ENCODE measurements at regions not wholly inside any gene's neighbourhood (a gene's known extent, or its start where the extent isn't known, plus 50 kb on each side); places are given as distances from the start of the nearest gene placed in this dataset.
"Not testable (repeated sequence)": the region's sequence is repeated elsewhere in the genome, so short reads cannot be mapped to it uniquely, and the experiment has no call there.

GRCh38 chr10:108608860-108609259, 1314.5 kb downstream of the XPNPEP1 start:
- Histone ChIP-seq H3K9me3 (ENCODE audit: low read length) (no peaks in the 10 kb centered on the region), H3K27me3 (ENCODE audit: control insufficient read depth in 1 of 2, insufficient read depth in 2 of 2, low read length in 2 of 2) (no peaks in the 10 kb centered on the region), H3K4me1 (ENCODE audit: insufficient read depth, low read length) (no peaks in the 10 kb centered on the region), H3K36me3 (ENCODE audit: insufficient read depth, low read length) (no peaks in the 10 kb centered on the region), H3K4me3 (ENCODE audit: low read depth in 1 of 2, low read length in 2 of 2) (no peak overlapping the region), H3K9ac (ENCODE audit: low read length) (no peak overlapping the region), H3K27ac (ENCODE audit: low read depth, low read length) (no peak overlapping the region)

- Histone ChIP-seq H3K4me1 (ENCODE audit: insufficient read depth, low read length) (no peaks in the 10 kb centered on the region), H3K36me3 (ENCODE audit: insufficient read depth, low read length) (no peaks in the 10 kb centered on the region), H3K4me3 (ENCODE audit: low read depth in 1 of 2, low read length in 2 of 2) (no peak overlapping the region), H3K9ac (ENCODE audit: low read length) (no peak overlapping the region), H3K27me3 (ENCODE audit: control insufficient read depth in 1 of 2, insufficient read depth in 2 of 2, low read length in 2 of 2) (no peaks in the 10 kb centered on the region), H3K27ac (ENCODE audit: low read depth, low read length) (no peak overlapping the region), H3K9me3 (ENCODE audit: low read length) (no peaks in the 10 kb centered on the region)
Measured at GRCh38 chr10:108601851-108602250, 1321.5 kb downstream of the XPNPEP1 start.

DNA sequence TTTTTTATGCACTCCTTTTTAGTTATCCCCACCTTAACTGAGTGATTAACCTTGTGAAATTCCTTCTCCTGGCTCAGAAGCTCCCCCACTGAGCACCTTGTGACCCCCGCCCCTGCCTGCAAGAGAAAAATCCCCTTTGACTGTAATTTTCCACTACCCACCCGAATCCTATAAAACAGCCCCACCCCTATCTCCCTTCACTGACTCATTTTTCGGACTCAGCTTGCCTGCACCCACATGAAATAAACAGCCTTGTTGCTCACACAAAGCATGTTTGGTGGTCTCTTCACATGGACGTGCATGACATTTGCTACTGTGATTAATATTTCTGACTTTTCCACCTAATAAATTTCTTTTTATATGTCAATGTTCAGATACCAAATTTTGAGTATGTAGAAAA, 1322.8 kb downstream of the XPNPEP1 start:
- H3K27me3 ChIP-seq (ENCODE audit: control insufficient read depth in 1 of 2, insufficient read depth in 2 of 2, low read length in 2 of 2); H3K36me3 ChIP-seq (ENCODE audit: insufficient read depth, low read length); H3K27ac ChIP-seq (ENCODE audit: low read depth, low read length); H3K4me3 ChIP-seq (ENCODE audit: low read depth in 1 of 2, low read length in 2 of 2); H3K9ac ChIP-seq (ENCODE audit: low read length); H3K9me3 ChIP-seq (ENCODE audit: low read length); H3K4me1 ChIP-seq (ENCODE audit: insufficient read depth, low read length): not testable (repeated sequence)

GRCh38 chr10:108599317-108599716, 1324.0 kb downstream of the XPNPEP1 start:
- H3K27me3 ChIP-seq (ENCODE audit: control insufficient read depth in 1 of 2, insufficient read depth in 2 of 2, low read length in 2 of 2); H3K36me3 ChIP-seq (ENCODE audit: insufficient read depth, low read length); H3K4me3 ChIP-seq (ENCODE audit: low read depth in 1 of 2, low read length in 2 of 2); H3K9me3 ChIP-seq (ENCODE audit: low read length); H3K9ac ChIP-seq (ENCODE audit: low read length); H3K27ac ChIP-seq (ENCODE audit: low read depth, low read length); H3K4me1 ChIP-seq (ENCODE audit: insufficient read depth, low read length): not testable (repeated sequence)

DNA sequence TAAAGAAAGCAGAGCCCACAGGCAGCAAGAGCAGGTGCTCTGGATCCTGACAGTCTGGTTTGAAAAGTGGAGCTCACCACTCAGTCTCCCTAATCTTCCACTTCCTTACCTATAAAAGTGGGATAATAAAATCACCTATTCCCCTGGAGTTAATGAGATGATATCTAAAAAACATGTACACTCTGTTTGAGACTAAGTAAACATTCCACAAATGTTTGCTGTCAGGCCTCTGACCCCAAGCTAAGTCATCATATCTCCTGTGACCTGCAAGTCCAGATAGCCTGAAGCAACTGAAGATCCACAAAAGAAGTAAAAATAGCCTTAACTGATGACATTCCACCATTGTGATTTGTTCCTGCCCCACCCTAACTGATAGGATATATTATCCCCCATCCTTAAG, 1324.5 kb downstream of the XPNPEP1 start:
- no peaks in the 10 kb centered on the region for H3K9me3 ChIP-seq (ENCODE audit: low read length)
- no peak overlapping the region for H3K4me3 ChIP-seq (ENCODE audit: low read depth in 1 of 2, low read length in 2 of 2)
- H3K27ac ChIP-seq (ENCODE audit: low read depth, low read length), result no peak overlapping the region
- no peaks in the 10 kb centered on the region for H3K4me1 ChIP-seq (ENCODE audit: insufficient read depth, low read length)
- H3K27me3 ChIP-seq (ENCODE audit: control insufficient read depth in 1 of 2, insufficient read depth in 2 of 2, low read length in 2 of 2), result no peaks in the 10 kb centered on the region
- no peak overlapping the region for H3K9ac ChIP-seq (ENCODE audit: low read length)
- no peaks in the 10 kb centered on the region for H3K36me3 ChIP-seq (ENCODE audit: insufficient read depth, low read length)

DNA sequence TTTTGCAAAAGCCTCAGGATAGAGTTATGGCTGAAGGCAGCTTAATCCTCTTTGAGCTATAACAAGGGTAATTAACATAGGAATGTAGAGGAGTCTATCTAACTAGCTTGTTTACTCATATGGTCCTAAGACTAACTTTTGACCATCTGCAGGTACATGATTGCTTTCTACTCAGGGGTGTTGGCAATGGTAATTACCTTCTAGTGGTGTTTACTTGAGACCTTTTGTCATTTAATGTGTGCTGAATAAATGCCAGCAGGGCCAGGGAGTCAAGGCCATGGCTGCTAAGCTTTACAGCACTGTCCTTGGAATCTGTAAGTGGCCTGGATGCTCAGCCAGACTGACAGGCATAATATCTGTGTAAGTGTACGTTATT, 1325.0 kb downstream of the XPNPEP1 start:
- H3K27ac ChIP-seq (ENCODE audit: low read depth, low read length), result no peak overlapping the region
- no peaks in the 10 kb centered on the region for H3K9me3 ChIP-seq (ENCODE audit: low read length)
- H3K36me3 ChIP-seq (ENCODE audit: insufficient read depth, low read length), result no peaks in the 10 kb centered on the region
- H3K9ac ChIP-seq (ENCODE audit: low read length), result no peak overlapping the region
- no peak overlapping the region for H3K4me3 ChIP-seq (ENCODE audit: low read depth in 1 of 2, low read length in 2 of 2)
- H3K27me3 ChIP-seq (ENCODE audit: control insufficient read depth in 1 of 2, insufficient read depth in 2 of 2, low read length in 2 of 2), result no peaks in the 10 kb centered on the region
- no peaks in the 10 kb centered on the region for H3K4me1 ChIP-seq (ENCODE audit: insufficient read depth, low read length)

- Histone ChIP-seq H3K4me3 (ENCODE audit: low read depth in 1 of 2, low read length in 2 of 2) (no peak overlapping the region), H3K36me3 (ENCODE audit: insufficient read depth, low read length) (no peaks in the 10 kb centered on the region), H3K4me1 (ENCODE audit: insufficient read depth, low read length) (no peaks in the 10 kb centered on the region), H3K27me3 (ENCODE audit: control insufficient read depth in 1 of 2, insufficient read depth in 2 of 2, low read length in 2 of 2) (no peaks in the 10 kb centered on the region), H3K9ac (ENCODE audit: low read length) (no peak overlapping the region), H3K27ac (ENCODE audit: low read depth, low read length) (no peak overlapping the region), H3K9me3 (ENCODE audit: low read length) (no peaks in the 10 kb centered on the region)
Measured at GRCh38 chr10:108597657-108598319, 1325.5 kb downstream of the XPNPEP1 start.

DNA sequence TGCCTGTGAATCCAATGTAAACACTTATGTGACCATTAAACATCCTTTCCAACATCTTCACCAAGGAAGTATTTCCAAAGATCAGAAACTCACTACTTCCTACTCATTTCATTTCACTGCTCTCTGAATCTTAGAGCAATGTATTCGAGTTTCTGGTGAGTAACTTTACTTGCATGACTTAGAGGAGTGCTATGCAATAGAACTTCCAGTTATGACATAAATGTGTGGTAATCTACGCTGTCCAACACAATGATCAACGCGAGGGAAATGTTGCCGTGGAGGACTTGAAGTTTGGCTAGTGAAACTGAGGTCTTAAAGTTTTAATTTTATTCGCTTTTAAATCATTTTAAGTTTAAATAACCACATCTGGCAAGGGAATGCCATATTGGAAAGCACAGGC, 1326.3 kb downstream of the XPNPEP1 start:
- no peak overlapping the region for H3K27ac ChIP-seq (ENCODE audit: low read depth, low read length)
- no peaks in the 10 kb centered on the region for H3K36me3 ChIP-seq (ENCODE audit: insufficient read depth, low read length)
- H3K9ac ChIP-seq (ENCODE audit: low read length), result no peak overlapping the region
- H3K4me1 ChIP-seq (ENCODE audit: insufficient read depth, low read length), result no peaks in the 10 kb centered on the region
- no peak overlapping the region for H3K4me3 ChIP-seq (ENCODE audit: low read depth in 1 of 2, low read length in 2 of 2)
- no peaks in the 10 kb centered on the region for H3K9me3 ChIP-seq (ENCODE audit: low read length)
- H3K27me3 ChIP-seq (ENCODE audit: control insufficient read depth in 1 of 2, insufficient read depth in 2 of 2, low read length in 2 of 2), result no peaks in the 10 kb centered on the region

DNA sequence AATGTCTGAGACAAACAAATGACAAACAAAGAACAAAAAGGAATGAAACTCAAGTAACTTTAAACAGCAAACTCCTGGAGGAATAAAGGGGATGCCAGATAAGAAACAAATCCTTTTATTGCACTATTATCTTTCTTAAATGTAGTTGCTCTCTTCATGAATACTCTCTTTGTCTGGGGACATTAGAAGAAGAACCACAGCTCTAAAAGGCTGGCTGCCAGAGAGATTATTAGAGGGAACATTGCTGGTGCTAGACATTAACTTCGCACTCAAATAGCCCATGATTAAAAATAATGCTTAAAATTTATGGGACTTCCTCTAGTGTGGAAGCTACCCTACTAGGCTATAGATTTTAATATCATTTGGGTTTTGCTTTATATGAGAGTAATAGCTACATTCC, 1330.4 kb downstream of the XPNPEP1 start:
- H3K36me3 ChIP-seq (ENCODE audit: insufficient read depth, low read length), result no peaks in the 10 kb centered on the region
- H3K4me3 ChIP-seq (ENCODE audit: low read depth in 1 of 2, low read length in 2 of 2), result no peak overlapping the region
- no peaks in the 10 kb centered on the region for H3K27me3 ChIP-seq (ENCODE audit: control insufficient read depth in 1 of 2, insufficient read depth in 2 of 2, low read length in 2 of 2)
- H3K27ac ChIP-seq (ENCODE audit: low read depth, low read length), result no peak overlapping the region
- no peak overlapping the region for H3K9ac ChIP-seq (ENCODE audit: low read length)
- H3K4me1 ChIP-seq (ENCODE audit: insufficient read depth, low read length), result no peaks in the 10 kb centered on the region
- H3K9me3 ChIP-seq (ENCODE audit: low read length), result no peaks in the 10 kb centered on the region

DNA sequence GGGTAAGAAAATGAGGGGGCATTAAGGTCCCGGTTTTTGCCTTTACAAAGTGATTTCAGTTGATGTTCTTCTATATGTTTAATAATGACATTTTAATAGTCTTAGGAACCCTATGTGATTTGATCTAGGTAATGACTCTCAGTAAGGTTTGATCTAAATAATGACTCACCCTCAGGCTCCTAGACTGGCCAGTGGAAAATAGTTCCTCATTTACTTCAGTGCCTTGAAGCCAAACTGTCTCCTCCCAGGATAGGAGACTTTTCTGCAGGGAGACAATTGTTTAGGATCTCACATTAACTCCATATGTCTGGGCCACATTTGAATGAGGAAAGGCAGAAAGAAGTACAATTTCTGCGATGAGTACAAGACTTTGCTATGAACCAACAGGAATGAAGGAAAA, 1331.9 kb downstream of the XPNPEP1 start:
- Histone ChIP-seq H3K27ac (ENCODE audit: low read depth, low read length) (no peak overlapping the region), H3K4me1 (ENCODE audit: insufficient read depth, low read length) (no peaks in the 10 kb centered on the region), H3K9me3 (ENCODE audit: low read length) (no peaks in the 10 kb centered on the region)

DNA sequence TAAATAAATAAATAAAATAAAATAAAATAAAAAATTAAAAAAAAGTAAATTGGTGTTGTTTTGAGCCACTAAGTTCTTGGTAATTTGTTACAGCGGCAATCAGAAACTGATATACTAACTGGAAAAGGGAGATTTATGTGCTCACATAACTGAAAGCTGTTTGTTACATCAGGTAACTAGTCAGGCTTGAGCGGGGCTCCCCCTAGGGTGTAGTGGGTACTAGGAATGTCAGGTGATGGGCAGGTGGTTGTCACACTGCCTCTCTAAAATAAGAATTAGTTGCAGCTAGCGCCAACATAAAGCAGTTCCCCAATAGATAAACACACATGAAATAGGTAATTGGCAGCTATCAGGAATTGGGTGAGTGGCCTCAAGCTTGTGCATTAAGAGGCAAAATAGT, 1336.9 kb downstream of the XPNPEP1 start:
- H3K9ac ChIP-seq (ENCODE audit: low read length), result no peak overlapping the region
- H3K27me3 ChIP-seq (ENCODE audit: control insufficient read depth in 1 of 2, insufficient read depth in 2 of 2, low read length in 2 of 2), result no peaks in the 10 kb centered on the region
- no peaks in the 10 kb centered on the region for H3K36me3 ChIP-seq (ENCODE audit: insufficient read depth, low read length)
- no peaks in the 10 kb centered on the region for H3K4me1 ChIP-seq (ENCODE audit: insufficient read depth, low read length)
- H3K4me3 ChIP-seq (ENCODE audit: low read depth in 1 of 2, low read length in 2 of 2), result no peak overlapping the region
- H3K9me3 ChIP-seq (ENCODE audit: low read length), result no peaks in the 10 kb centered on the region
- no peak overlapping the region for H3K27ac ChIP-seq (ENCODE audit: low read depth, low read length)

More for the DNA sequence above, 1331.9 kb downstream of the XPNPEP1 start:
- no peaks in the 10 kb centered on the region for H3K27me3 ChIP-seq (ENCODE audit: control insufficient read depth in 1 of 2, insufficient read depth in 2 of 2, low read length in 2 of 2)
- no peak overlapping the region for H3K9ac ChIP-seq (ENCODE audit: low read length)
- no peak overlapping the region for H3K4me3 ChIP-seq (ENCODE audit: low read depth in 1 of 2, low read length in 2 of 2)
- H3K36me3 ChIP-seq (ENCODE audit: insufficient read depth, low read length), result no peaks in the 10 kb centered on the region

- Histone ChIP-seq H3K9me3 (ENCODE audit: low read length) (no peaks in the 10 kb centered on the region), H3K4me3 (ENCODE audit: low read depth in 1 of 2, low read length in 2 of 2) (no peak overlapping the region), H3K4me1 (ENCODE audit: insufficient read depth, low read length) (no peaks in the 10 kb centered on the region), H3K36me3 (ENCODE audit: insufficient read depth, low read length) (no peaks in the 10 kb centered on the region), H3K27ac (ENCODE audit: low read depth, low read length) (no peak overlapping the region), H3K9ac (ENCODE audit: low read length) (no peak overlapping the region), H3K27me3 (ENCODE audit: control insufficient read depth in 1 of 2, insufficient read depth in 2 of 2, low read length in 2 of 2) (no peaks in the 10 kb centered on the region)
Measured at GRCh38 chr10:108583877-108584276, 1339.4 kb downstream of the XPNPEP1 start.

All from muscle layer of colon (tissue), 2 donors.